DOHH2 (cell line): ENCODE measurements at regions not wholly inside any gene's neighbourhood (a gene's known extent, or its start where the extent isn't known, plus 50 kb on each side); places are given as distances from the start of the nearest gene placed in this dataset.

Experiments used
- H3F3A ChIP-seq: fragments of 200-600 bp; sonication (generic), shearing (Covaris generic); 2 replicates; pipeline ENCODE4 v1.6.0; 2016; ENCODE audit warnings: antibody characterized with exemption, mild to moderate bottlenecking; ENCODE audit not compliant: control insufficient read depth, insufficient read depth
- H3K27ac ChIP-seq: fragments of 200-600 bp; sonication (generic); 2 replicates; pipeline ENCODE4 v1.5.1; 2014; ENCODE audit warnings: low read depth, mild to moderate bottlenecking, low read length, moderate library complexity
- H3K27me3 ChIP-seq: fragments of 200-600 bp; sonication (generic); 2 replicates; pipeline ENCODE4 v1.6.1; 2014; ENCODE audit warnings: mild to moderate bottlenecking, low read length, mixed read lengths; ENCODE audit not compliant: control insufficient read depth
- H3K36me3 ChIP-seq: fragments of 200-600 bp; sonication (generic); 2 replicates; pipeline ENCODE4 v1.6.1; 2014; ENCODE audit warnings: mild to moderate bottlenecking, low read length, moderate library complexity, mixed read lengths; ENCODE audit not compliant: control insufficient read depth
- H3K4me1 ChIP-seq: fragments of 200-600 bp; sonication (generic); 2 replicates; pipeline ENCODE4 v1.6.1; 2014; ENCODE audit warnings: mild to moderate bottlenecking, low read length, mixed read lengths; ENCODE audit not compliant: control insufficient read depth
- H3K4me2 ChIP-seq: fragments of 200-600 bp; sonication (generic); 2 replicates; pipeline ENCODE4 v1.6.0; 2014; ENCODE audit warnings: mild to moderate bottlenecking, low read length, moderate library complexity
- H3K4me3 ChIP-seq: fragments of 200-600 bp; sonication (generic); 2 replicates; pipeline ENCODE4 v1.5.1; 2014; ENCODE audit warnings: mild to moderate bottlenecking, low read length, mixed read lengths
- H3K79me2 ChIP-seq: fragments of 200-600 bp; sonication (generic); 2 replicates; pipeline ENCODE4 v1.6.1; 2014; ENCODE audit warnings: mild to moderate bottlenecking, low read length, mixed read lengths; ENCODE audit not compliant: control insufficient read depth
- H3K9me2 ChIP-seq: fragments of 200-600 bp; sonication (generic); replicated peaks from 2 replicates; pipeline ENCODE4 v1.6.1; 2014; ENCODE audit warnings: mild to moderate bottlenecking, low read length, mixed read lengths; ENCODE audit not compliant: control insufficient read depth
- H3K9me3 ChIP-seq: fragments of 200-600 bp; sonication (generic); 2 replicates; pipeline ENCODE4 v1.6.1; 2014; ENCODE audit warnings: antibody characterized with exemption, low read length, mixed read lengths; ENCODE audit not compliant: control insufficient read depth, insufficient read depth
- H4K20me1 ChIP-seq: fragments of 200-600 bp; sonication (generic); 2 replicates; pipeline ENCODE4 v1.6.0; 2014; ENCODE audit warnings: low read depth, mild to moderate bottlenecking, antibody characterized with exemption, low read length, moderate library complexity; ENCODE audit not compliant: control insufficient read depth, insufficient read depth
- EZH2phosphoT487 ChIP-seq: fragments of 200-600 bp; sonication (generic); IDR thresholded peaks from 2 replicates; pipeline ENCODE4 v1.6.1; 2017; ENCODE audit warnings: borderline replicate concordance, mild to moderate bottlenecking, antibody characterized with exemption, low read length, moderate library complexity, mixed read lengths
- TF ChIP-seq, protein P1 (sequence below): fragments of 200-600 bp; sonication (generic); IDR thresholded peaks from one replicate; pipeline ENCODE4 v1.5.1; 2014; ENCODE audit warnings: antibody characterized with exemption, mild to moderate bottlenecking, low read depth, low read length; ENCODE audit not compliant: poor library complexity, severe bottlenecking

DNA sequence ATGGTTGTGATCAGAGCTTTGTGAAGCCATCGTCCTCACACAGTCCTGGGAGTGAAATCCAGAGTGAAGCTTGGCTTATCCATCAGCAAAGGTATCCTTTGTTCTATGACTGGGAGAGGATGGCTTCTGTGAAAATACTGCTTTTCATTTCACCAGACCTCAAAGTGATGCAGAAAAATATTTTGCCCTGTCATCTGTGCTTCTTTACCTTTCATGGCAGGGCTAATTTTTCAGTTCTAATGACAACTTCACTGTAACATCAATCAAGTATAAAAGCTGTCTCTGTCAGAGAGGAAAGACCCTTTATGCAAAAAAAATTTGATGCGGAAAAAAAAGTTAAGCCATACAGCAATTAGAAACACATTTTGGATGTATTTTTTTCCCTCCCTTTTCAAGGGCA lies 468.1 kb upstream of the ADARB2 start:
- Histone ChIP-seq H3K27me3 (no peaks in the 10 kb centered on the region), H3K4me2 (no peak overlapping the region), H3K4me3 (no peak overlapping the region), H4K20me1 (no peaks in the 10 kb centered on the region), H3K9me2 (no peaks in the 10 kb centered on the region), H3K27ac (no peak overlapping the region), H3K4me1 (no peaks in the 10 kb centered on the region), H3K79me2 (no peaks in the 10 kb centered on the region), H3K36me3 (no peaks in the 10 kb centered on the region), H3F3A (no peaks in the 10 kb centered on the region), H3K9me3 (no peaks in the 10 kb centered on the region)
- TF ChIP-seq, protein P1, sequence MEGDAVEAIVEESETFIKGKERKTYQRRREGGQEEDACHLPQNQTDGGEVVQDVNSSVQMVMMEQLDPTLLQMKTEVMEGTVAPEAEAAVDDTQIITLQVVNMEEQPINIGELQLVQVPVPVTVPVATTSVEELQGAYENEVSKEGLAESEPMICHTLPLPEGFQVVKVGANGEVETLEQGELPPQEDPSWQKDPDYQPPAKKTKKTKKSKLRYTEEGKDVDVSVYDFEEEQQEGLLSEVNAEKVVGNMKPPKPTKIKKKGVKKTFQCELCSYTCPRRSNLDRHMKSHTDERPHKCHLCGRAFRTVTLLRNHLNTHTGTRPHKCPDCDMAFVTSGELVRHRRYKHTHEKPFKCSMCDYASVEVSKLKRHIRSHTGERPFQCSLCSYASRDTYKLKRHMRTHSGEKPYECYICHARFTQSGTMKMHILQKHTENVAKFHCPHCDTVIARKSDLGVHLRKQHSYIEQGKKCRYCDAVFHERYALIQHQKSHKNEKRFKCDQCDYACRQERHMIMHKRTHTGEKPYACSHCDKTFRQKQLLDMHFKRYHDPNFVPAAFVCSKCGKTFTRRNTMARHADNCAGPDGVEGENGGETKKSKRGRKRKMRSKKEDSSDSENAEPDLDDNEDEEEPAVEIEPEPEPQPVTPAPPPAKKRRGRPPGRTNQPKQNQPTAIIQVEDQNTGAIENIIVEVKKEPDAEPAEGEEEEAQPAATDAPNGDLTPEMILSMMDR: no peak
- TF ChIP-seq EZH2phosphoT487: no peak

DNA sequence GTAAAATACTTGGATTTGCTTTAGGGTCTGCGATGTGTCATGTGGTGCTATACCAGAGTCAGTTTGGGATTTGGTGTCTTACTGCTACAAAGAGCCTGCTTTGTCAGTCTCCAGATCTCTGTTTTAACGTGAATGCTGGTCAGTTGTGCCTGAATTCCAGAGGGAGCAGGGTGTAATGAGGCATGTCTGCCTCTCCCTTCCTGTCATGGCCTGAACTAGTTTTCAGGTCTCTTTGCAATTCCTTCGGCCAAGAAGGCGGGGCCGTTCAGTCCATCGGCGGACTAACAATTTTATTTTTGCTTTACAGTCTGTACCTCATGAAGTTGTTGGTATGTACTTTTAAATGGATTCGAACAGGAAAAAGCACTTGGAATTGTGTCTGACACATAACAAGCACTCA lies 465.1 kb upstream of the ADARB2 start:
- Histone ChIP-seq H3K4me3 (no peak overlapping the region), H3K79me2 (no peaks in the 10 kb centered on the region), H3K27ac (no peak overlapping the region), H4K20me1 (no peaks in the 10 kb centered on the region), H3K27me3 (no peaks in the 10 kb centered on the region), H3F3A (no peaks in the 10 kb centered on the region), H3K36me3 (no peaks in the 10 kb centered on the region), H3K9me2 (no peaks in the 10 kb centered on the region), H3K4me2 (no peak overlapping the region), H3K4me1 (no peaks in the 10 kb centered on the region), H3K9me3 (no peaks in the 10 kb centered on the region)
- TF ChIP-seq, protein P1: no peak
- TF ChIP-seq EZH2phosphoT487: no peak

DNA sequence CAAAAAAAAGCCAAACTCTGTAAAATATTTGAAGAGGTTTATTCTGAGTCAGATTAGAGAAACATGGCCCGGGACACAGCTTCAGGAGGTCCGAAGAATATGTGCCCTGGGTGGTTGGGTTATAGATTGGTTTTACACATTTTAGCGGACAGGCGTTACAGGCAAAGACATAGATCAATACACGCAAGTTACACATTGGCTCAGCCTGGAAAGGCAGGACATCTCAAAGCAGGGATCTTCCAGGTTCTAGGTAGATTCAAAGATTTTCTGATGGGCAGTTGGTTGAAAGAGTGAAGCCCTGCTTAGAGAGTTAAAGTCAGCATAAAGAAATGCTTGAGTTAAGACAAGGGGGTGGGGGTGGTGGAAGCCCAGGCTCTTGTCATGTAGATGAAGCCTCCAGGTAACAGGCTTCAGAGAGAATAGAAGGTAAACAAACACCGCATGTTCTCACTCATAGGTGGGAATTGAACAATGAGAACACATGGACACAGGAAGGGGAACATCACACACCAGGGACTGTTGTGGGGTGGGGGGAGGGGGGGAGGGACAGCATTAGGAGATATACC lies 464.3 kb upstream of the ADARB2 start:
- H3K27ac ChIP-seq: no peak overlapping the region

More for the DNA sequence above, 464.3 kb upstream of the ADARB2 start:
- Histone ChIP-seq H4K20me1 (no peaks in the 10 kb centered on the region), H3K79me2 (no peaks in the 10 kb centered on the region), H3K27me3 (no peaks in the 10 kb centered on the region), H3K9me3 (no peaks in the 10 kb centered on the region), H3K4me2 (no peak overlapping the region), H3K9me2 (no peaks in the 10 kb centered on the region), H3K4me1 (no peaks in the 10 kb centered on the region), H3K36me3 (no peaks in the 10 kb centered on the region), H3K4me3 (no peak overlapping the region), H3F3A (no peaks in the 10 kb centered on the region)
- no peak for TF ChIP-seq EZH2phosphoT487
- TF ChIP-seq, protein P1: no peak
